Gastroesophageal sphincter (tissue), 3 donors: ENCODE measurements at regions not wholly inside any gene's neighbourhood (a gene's known extent, or its start where the extent isn't known, plus 50 kb on each side); places are given as distances from the start of the nearest gene placed in this dataset.
"Not testable (repeated sequence)": the region's sequence is repeated elsewhere in the genome, so short reads cannot be mapped to it uniquely, and the experiment has no call there.

ENCODE experiments used
- CTCF ChIP-seq, 4 experiments: fragments of 200-600 bp in 2 of 4; fragments of 450-650 bp in 2 of 4; sonication (generic) in 1 of 4; IDR thresholded peaks; one replicate each; pipeline ENCODE4 v1.5.1; 2017 to 2019; ENCODE audit warnings: antibody characterized with exemption in 4 of 4, mild to moderate bottlenecking in 2 of 4, moderate library complexity in 2 of 4
- POLR2A ChIP-seq, 2 donors: fragments of 450-650 bp; IDR thresholded peaks; one replicate each; pipeline ENCODE4 v1.6.1; 2017; ENCODE audit warnings: antibody characterized with exemption in 2 of 2, mild to moderate bottlenecking in 2 of 2, moderate library complexity in 1 of 2

GRCh38 chr7:51409934-51410333 is 93.3 kb upstream of the COBL start:
- not testable (repeated sequence) for TF ChIP-seq CTCF, POLR2A (IDR thresholded peaks at IDR 0.05)
